ENCODE measurements at regions not wholly inside any gene's neighbourhood (a gene's known extent, or its start where the extent isn't known, plus 50 kb on each side); places are given as distances from the start of the nearest gene placed in this dataset.
A peak's percentile ranks its signal among the peaks of the same experiment; 100 is the strongest.

GRCh38 chr13:30109471-30110135, 197.7 kb downstream of the KATNAL1 start:
- TF ChIP-seq POLR2A (IDR thresholded peaks at IDR 0.05), result no peak
- TF ChIP-seq, protein P1, sequence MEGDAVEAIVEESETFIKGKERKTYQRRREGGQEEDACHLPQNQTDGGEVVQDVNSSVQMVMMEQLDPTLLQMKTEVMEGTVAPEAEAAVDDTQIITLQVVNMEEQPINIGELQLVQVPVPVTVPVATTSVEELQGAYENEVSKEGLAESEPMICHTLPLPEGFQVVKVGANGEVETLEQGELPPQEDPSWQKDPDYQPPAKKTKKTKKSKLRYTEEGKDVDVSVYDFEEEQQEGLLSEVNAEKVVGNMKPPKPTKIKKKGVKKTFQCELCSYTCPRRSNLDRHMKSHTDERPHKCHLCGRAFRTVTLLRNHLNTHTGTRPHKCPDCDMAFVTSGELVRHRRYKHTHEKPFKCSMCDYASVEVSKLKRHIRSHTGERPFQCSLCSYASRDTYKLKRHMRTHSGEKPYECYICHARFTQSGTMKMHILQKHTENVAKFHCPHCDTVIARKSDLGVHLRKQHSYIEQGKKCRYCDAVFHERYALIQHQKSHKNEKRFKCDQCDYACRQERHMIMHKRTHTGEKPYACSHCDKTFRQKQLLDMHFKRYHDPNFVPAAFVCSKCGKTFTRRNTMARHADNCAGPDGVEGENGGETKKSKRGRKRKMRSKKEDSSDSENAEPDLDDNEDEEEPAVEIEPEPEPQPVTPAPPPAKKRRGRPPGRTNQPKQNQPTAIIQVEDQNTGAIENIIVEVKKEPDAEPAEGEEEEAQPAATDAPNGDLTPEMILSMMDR (IDR thresholded peaks at IDR 0.05), result no peak
- no peak for TF ChIP-seq POLR2AphosphoS5 (IDR thresholded peaks at IDR 0.05)
- TF ChIP-seq EP300 (IDR thresholded peaks at IDR 0.05; ENCODE audit: low read depth), result no peak
- in situ Hi-C loops (cut with MboI; ENCODE audit: low pct_ligation_motif_present in 1 of 4, low pct_unique_long_range_greater_than_20kb in 1 of 4, low sequenced_read_pairs in 3 of 4) (loop anchor here (5.0 to 25.0 kb wide), 7 partner anchors 185 to 605 kb away; no protein-coding TSS in a partner anchor), intact Hi-C loops (cut with DNase I; ENCODE audit: low total_unique reads) (loop anchor here (5.0 to 10.0 kb wide), 3 partner anchors 185 to 602 kb away; partner anchors contain the start of gene SLC7A1)
- H3K4me3 ChIP-seq, result no peak overlapping the region
- DNase-seq, result no peak
- no peaks in the 10 kb centered on the region for H3K27me3 ChIP-seq
- 55 to 82% methylated on average over 3 to 8 of the region's 8 CpGs for WGBS, 2 donors (ENCODE audit: low coverage in 1 of 2)
- H3K4me1 ChIP-seq, result peaks cover 19 to 38% (median 23%) of the 10 kb centered on the region in 4 donors
- no peaks in the 10 kb centered on the region for H3K9me3 ChIP-seq
- H3K27ac ChIP-seq, result peak overlapping the region; percentile 72 to 81 (median 79)
- no peaks in the 10 kb centered on the region for H3K36me3 ChIP-seq

- H3K4me1 ChIP-seq, result peaks cover 12 to 31% (median 16%) of the 10 kb centered on the region in 4 donors
- in situ Hi-C loops (cut with MboI; ENCODE audit: low pct_ligation_motif_present in 1 of 4, low pct_unique_long_range_greater_than_20kb in 1 of 4, low sequenced_read_pairs in 3 of 4) (loop anchor here in 2 of 4 donors (5.0 to 25.0 kb wide), 2 partner anchors 187 to 597 kb away; no protein-coding TSS in a partner anchor), intact Hi-C loops (cut with DNase I; ENCODE audit: low total_unique reads) (no loop called here)
- H3K27ac ChIP-seq, result peak overlapping the region; percentile 72 to 81 (median 79)
- 49% methylated on average over 8 of the region's 8 CpGs; no CpG with 5 or more reads in 1 of the 2 donors for WGBS, 2 donors (ENCODE audit: low coverage in 1 of 2)
- peak; percentile 53 for TF ChIP-seq POLR2A (IDR thresholded peaks at IDR 0.05)
- TF ChIP-seq EP300 (IDR thresholded peaks at IDR 0.05; ENCODE audit: low read depth), result peak; percentile 85
- TF ChIP-seq, protein P1 (IDR thresholded peaks at IDR 0.05), result no peak
- TF ChIP-seq POLR2AphosphoS5 (IDR thresholded peaks at IDR 0.05), result peak; percentile 8 to 85 (median 59)
- no peak overlapping the region for H3K4me3 ChIP-seq
- H3K9me3 ChIP-seq, result no peaks in the 10 kb centered on the region
- no peaks in the 10 kb centered on the region for H3K36me3 ChIP-seq
- H3K27me3 ChIP-seq, result no peaks in the 10 kb centered on the region
- peak; percentile 93 for DNase-seq
Measured at GRCh38 chr13:30108913-30109237, 198.5 kb downstream of the KATNAL1 start.

- Histone ChIP-seq H3K4me1 (peaks cover 7 to 26% (median 11%) of the 10 kb centered on the region in 4 donors), H3K4me3 (no peak overlapping the region), H3K27ac (peak overlapping the region; percentile 58 to 78 (median 68)), H3K27me3 (no peaks in the 10 kb centered on the region), H3K36me3 (no peaks in the 10 kb centered on the region), H3K9me3 (no peaks in the 10 kb centered on the region)
- intact Hi-C loops (cut with DNase I; ENCODE audit: low total_unique reads) (no loop called here), in situ Hi-C loops (cut with MboI; ENCODE audit: low pct_ligation_motif_present in 1 of 4, low pct_unique_long_range_greater_than_20kb in 1 of 4, low sequenced_read_pairs in 3 of 4) (loop anchor here in 2 of 4 donors (5.0 to 25.0 kb wide), 2 partner anchors 186 to 596 kb away; no protein-coding TSS in a partner anchor)
- TF ChIP-seq POLR2A (IDR thresholded peaks at IDR 0.05) (no peak), EP300 (IDR thresholded peaks at IDR 0.05; ENCODE audit: low read depth) (no peak), POLR2AphosphoS5 (IDR thresholded peaks at IDR 0.05) (no peak)
- TF ChIP-seq, protein P1 (IDR thresholded peaks at IDR 0.05), result no peak
- DNase-seq, result no peak
- WGBS, 2 donors (ENCODE audit: low coverage in 1 of 2), result 50 to 60% methylated on average over 2 to 13 of the region's 13 CpGs
Measured at GRCh38 chr13:30108216-30108912, 199.0 kb downstream of the KATNAL1 start.

GRCh38 chr13:30107521-30108136, 199.7 kb downstream of the KATNAL1 start:
- H3K36me3 ChIP-seq, result no peaks in the 10 kb centered on the region
- peaks cover 1 to 19% (median 9%) of the 10 kb centered on the region in 4 donors for H3K4me1 ChIP-seq
- 89 to 90% methylated on average over 13 to 14 of the region's 14 CpGs for WGBS, 2 donors (ENCODE audit: low coverage in 1 of 2)
- no peaks in the 10 kb centered on the region for H3K27me3 ChIP-seq
- peak; percentile 17 for DNase-seq
- no peaks in the 10 kb centered on the region for H3K9me3 ChIP-seq
- in situ Hi-C loops (cut with MboI; ENCODE audit: low pct_ligation_motif_present in 1 of 4, low pct_unique_long_range_greater_than_20kb in 1 of 4, low sequenced_read_pairs in 3 of 4), result loop anchor here in 2 of 4 donors (5.0 to 25.0 kb wide), 2 partner anchors 185 to 595 kb away; no protein-coding TSS in a partner anchor
- TF ChIP-seq EP300 (IDR thresholded peaks at IDR 0.05; ENCODE audit: low read depth) (no peak), POLR2A (IDR thresholded peaks at IDR 0.05) (no peak), POLR2AphosphoS5 (IDR thresholded peaks at IDR 0.05) (no peak)
- TF ChIP-seq, protein P1 (IDR thresholded peaks at IDR 0.05), result no peak
- H3K27ac ChIP-seq, result peak overlapping the region in 3 of 4 donors; percentile 65 to 78 (median 72)
- intact Hi-C loops (cut with DNase I; ENCODE audit: low total_unique reads), result no loop called here
- no peak overlapping the region for H3K4me3 ChIP-seq

All from transverse colon (tissue), 4 donors.